Suprapubic skin (tissue), 4 donors: ENCODE measurements at regions not wholly inside any gene's neighbourhood (a gene's known extent, or its start where the extent isn't known, plus 50 kb on each side); places are given as distances from the start of the nearest gene placed in this dataset.

Experiments used
- DNase-seq, 2 donors: peaks; one replicate each; pipeline ENCODE4 v3.0.0-alpha.2; 2019; ENCODE audit warnings: low spot score in 2 of 2
- H3K27ac ChIP-seq: fragments of 200-600 bp; sonication (generic); one replicate; pipeline ENCODE4 v1.5.1; 2019
- H3K27me3 ChIP-seq: fragments of 200-600 bp; sonication (generic); one replicate; pipeline ENCODE4 v1.5.1; 2019
- H3K36me3 ChIP-seq: fragments of 200-600 bp; sonication (generic); one replicate; pipeline ENCODE4 v1.5.1; 2019
- H3K4me1 ChIP-seq: fragments of 200-600 bp; sonication (generic); one replicate; pipeline ENCODE4 v1.5.1; 2019
- H3K4me3 ChIP-seq: fragments of 200-600 bp; sonication (generic); one replicate; pipeline ENCODE4 v1.5.1; 2019; ENCODE audit warnings: mild to moderate bottlenecking
- H3K9me3 ChIP-seq: fragments of 200-600 bp; sonication (generic); one replicate; pipeline ENCODE4 v1.5.1; 2019
- CTCF ChIP-seq, 2 donors: fragments of 200-600 bp in 1 of 2; fragments of 450-650 bp in 1 of 2; sonication (generic) in 1 of 2; IDR thresholded peaks; one replicate each; pipeline ENCODE4 v1.5.1; 2016 to 2019; ENCODE audit warnings: antibody characterized with exemption in 2 of 2, mild to moderate bottlenecking in 1 of 2, moderate library complexity in 1 of 2
- EP300 ChIP-seq: sonication (generic); formaldehyde crosslinking; IDR thresholded peaks from one replicate; pipeline ENCODE4 v1.6.1; 2017; ENCODE audit warnings: antibody characterized with exemption
- POLR2A ChIP-seq, 2 donors: fragments of 450-650 bp; IDR thresholded peaks; one replicate each; pipeline ENCODE4 v1.6.1; 2017; ENCODE audit warnings: antibody characterized with exemption in 2 of 2, mild to moderate bottlenecking in 2 of 2, moderate library complexity in 2 of 2
- POLR2AphosphoS5 ChIP-seq, 3 donors: sonication (generic); formaldehyde crosslinking; IDR thresholded peaks; one replicate each; pipeline ENCODE4 v1.6.1; 2017; ENCODE audit warnings: antibody characterized with exemption in 3 of 3
- WGBS: methylation state at CpG from one replicate; pipeline ENCODE4 v1.1.5; 2018; 5-methylcytosine and 5-hydroxymethylcytosine counted together

- TF ChIP-seq CTCF (IDR thresholded peaks at IDR 0.05) (no peak), EP300 (no peak), POLR2A (IDR thresholded peaks at IDR 0.05) (no peak), POLR2AphosphoS5 (IDR thresholded peaks at IDR 0.05) (no peak)
- WGBS: 66% methylated on average over 4 of the region's 4 CpGs
Measured at GRCh38 chr4:107153228-107153627, 117.1 kb upstream of the DKK2 start.

GRCh38 chr4:107151173-107151572 is 115.1 kb upstream of the DKK2 start:
- H3K4me3 ChIP-seq: no peak overlapping the region
- H3K4me1 ChIP-seq: no peaks in the 10 kb centered on the region
- no peak overlapping the region for H3K27ac ChIP-seq
- DNase-seq: no peak
- H3K9me3 ChIP-seq: no peaks in the 10 kb centered on the region
- no peaks in the 10 kb centered on the region for H3K27me3 ChIP-seq
- H3K36me3 ChIP-seq: no peaks in the 10 kb centered on the region
- WGBS: 89% methylated on average over 1 of the region's 1 CpG
- TF ChIP-seq EP300 (no peak), POLR2AphosphoS5 (IDR thresholded peaks at IDR 0.05) (no peak), CTCF (IDR thresholded peaks at IDR 0.05) (no peak), POLR2A (IDR thresholded peaks at IDR 0.05) (no peak)

More at GRCh38 chr4:107153228-107153627, 117.1 kb upstream of the DKK2 start:
- no peak for DNase-seq
- H3K4me1 ChIP-seq: no peaks in the 10 kb centered on the region
- no peaks in the 10 kb centered on the region for H3K9me3 ChIP-seq
- H3K36me3 ChIP-seq: no peaks in the 10 kb centered on the region
- H3K27me3 ChIP-seq: no peaks in the 10 kb centered on the region
- H3K27ac ChIP-seq: no peak overlapping the region
- H3K4me3 ChIP-seq: no peak overlapping the region

GRCh38 chr4:107148904-107149303 is 112.8 kb upstream of the DKK2 start:
- Histone ChIP-seq H3K27ac (no peak overlapping the region), H3K4me1 (no peaks in the 10 kb centered on the region), H3K9me3 (no peaks in the 10 kb centered on the region), H3K36me3 (no peaks in the 10 kb centered on the region), H3K27me3 (no peaks in the 10 kb centered on the region), H3K4me3 (no peak overlapping the region)
- WGBS: 67% methylated on average over 1 of the region's 1 CpG
- no peak for DNase-seq
- no peak for TF ChIP-seq POLR2A (IDR thresholded peaks at IDR 0.05)
- TF ChIP-seq POLR2AphosphoS5 (IDR thresholded peaks at IDR 0.05): no peak
- no peak for TF ChIP-seq EP300
- no peak for TF ChIP-seq CTCF (IDR thresholded peaks at IDR 0.05)

GRCh38 chr4:107147873-107148272 is 111.8 kb upstream of the DKK2 start:
- no peaks in the 10 kb centered on the region for H3K36me3 ChIP-seq
- no peaks in the 10 kb centered on the region for H3K9me3 ChIP-seq
- DNase-seq: no peak
- TF ChIP-seq EP300 (no peak), POLR2A (IDR thresholded peaks at IDR 0.05) (no peak), CTCF (IDR thresholded peaks at IDR 0.05) (no peak), POLR2AphosphoS5 (IDR thresholded peaks at IDR 0.05) (no peak)
- no peak overlapping the region for H3K27ac ChIP-seq
- WGBS: 71% methylated on average over 1 of the region's 1 CpG
- no peak overlapping the region for H3K4me3 ChIP-seq
- H3K27me3 ChIP-seq: no peaks in the 10 kb centered on the region
- H3K4me1 ChIP-seq: no peaks in the 10 kb centered on the region

GRCh38 chr4:107138433-107138832 is 102.3 kb upstream of the DKK2 start:
- Histone ChIP-seq H3K27ac (no peak overlapping the region), H3K36me3 (no peaks in the 10 kb centered on the region), H3K4me3 (no peak overlapping the region), H3K27me3 (no peaks in the 10 kb centered on the region), H3K4me1 (no peaks in the 10 kb centered on the region), H3K9me3 (no peaks in the 10 kb centered on the region)
- 94% methylated on average over 1 of the region's 1 CpG for WGBS
- no peak for DNase-seq
- TF ChIP-seq POLR2A (IDR thresholded peaks at IDR 0.05) (no peak), EP300 (no peak), POLR2AphosphoS5 (IDR thresholded peaks at IDR 0.05) (no peak), CTCF (IDR thresholded peaks at IDR 0.05) (no peak)
